ENCODE measurements at regions not wholly inside any gene's neighbourhood (a gene's known extent, or its start where the extent isn't known, plus 50 kb on each side); places are given as distances from the start of the nearest gene placed in this dataset.
A peak's percentile ranks its signal among the peaks of the same experiment; 100 is the strongest.

GRCh38 chr7:25399000-25399750, 170.9 kb upstream of the NPVF start:
- no peak for DNase-seq

DNA sequence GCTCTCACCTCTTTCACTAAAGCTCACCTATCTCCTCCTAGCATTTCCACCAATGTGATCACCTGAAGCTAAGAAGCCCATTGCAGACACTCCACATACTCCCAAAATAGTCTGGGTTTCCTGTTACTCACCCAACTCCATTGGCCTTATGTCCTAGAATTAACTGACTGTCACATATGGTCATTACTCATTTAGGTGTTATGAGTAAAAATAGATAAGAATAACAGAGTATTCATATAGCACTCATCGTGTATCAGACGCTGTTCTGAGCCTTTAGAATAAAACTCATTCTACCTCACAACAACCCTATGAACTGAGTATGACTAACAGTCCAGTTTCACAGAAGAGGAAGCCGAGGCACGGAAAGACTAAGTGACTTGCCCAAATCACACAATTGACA, 174.2 kb upstream of the NPVF start:
- DNase-seq, result no peak

DNA sequence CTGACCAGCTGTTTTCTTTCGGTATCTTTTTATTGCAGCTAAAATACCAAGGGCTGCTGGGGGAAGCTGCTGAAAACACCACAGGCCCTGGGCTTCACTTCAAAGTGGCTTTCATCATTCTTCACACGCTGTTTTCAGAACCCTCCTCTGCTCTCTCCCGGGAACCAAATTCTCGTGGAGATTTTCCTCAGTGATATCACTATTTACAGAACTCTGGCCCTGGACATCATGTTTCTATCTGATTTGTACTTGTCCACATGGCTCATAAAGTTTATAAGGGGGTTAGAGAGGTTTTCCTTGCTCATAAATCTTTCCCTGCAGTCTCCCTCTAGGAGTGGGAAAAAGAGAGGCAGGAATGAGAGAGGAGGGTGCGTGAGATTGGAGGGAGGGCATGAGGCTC, 177.4 kb upstream of the NPVF start:
- no peak for DNase-seq

DNA sequence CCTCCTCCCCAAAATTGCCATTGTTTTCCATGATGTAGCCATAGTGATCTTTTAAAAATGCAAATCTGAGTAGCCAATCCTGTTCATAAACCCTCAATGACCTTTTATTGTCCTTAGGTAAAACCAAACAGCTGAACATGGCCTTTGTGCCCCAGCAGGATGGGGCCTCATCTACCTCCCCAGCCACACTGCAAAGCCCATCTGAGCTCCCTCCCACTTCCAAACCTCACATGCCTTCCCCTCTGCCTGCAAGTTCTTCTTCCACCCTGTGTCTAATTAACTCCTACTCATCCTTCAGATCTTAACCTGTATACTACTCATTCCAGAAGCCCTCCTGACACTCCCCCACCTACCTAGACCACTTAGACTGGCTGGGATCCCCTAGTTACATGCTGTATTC, 178.8 kb upstream of the NPVF start:
- DNase-seq, result no peak

DNA sequence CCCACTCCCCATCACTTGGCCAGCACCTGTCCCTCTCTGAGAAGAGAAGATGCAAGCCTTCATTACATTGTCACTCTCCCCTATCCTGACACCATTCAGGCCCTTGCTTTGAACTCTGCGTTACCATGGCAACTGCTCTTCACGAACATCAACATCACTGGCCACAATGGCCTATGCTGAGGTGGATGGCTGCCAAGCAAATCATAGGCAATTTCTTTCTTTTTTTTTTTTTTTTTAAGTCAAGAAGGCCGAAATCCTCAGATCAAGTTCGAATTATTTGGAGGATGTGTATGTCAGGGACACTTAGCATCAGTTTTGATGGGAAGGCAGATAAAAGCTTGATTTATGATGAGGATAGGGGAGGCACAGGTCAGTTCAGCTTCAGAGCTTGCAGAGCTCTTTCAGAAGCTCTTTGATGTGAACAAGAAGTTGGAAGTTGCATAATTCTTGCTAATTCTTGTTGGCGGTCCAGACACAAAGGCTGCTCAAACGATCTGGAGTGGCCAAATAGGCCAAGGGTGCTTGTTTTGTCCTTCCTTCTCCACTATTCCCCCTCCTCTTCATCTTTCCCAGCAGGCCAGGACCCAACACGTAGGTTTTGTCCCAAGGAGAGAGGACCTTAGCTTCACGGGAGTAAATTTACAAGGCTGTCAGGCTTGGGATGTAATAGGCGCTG, 179.9 kb upstream of the NPVF start:
- DNase-seq, result no peak

GRCh38 chr7:25408876-25409275, 180.6 kb upstream of the NPVF start:
- no peak for DNase-seq

- DNase-seq, result no peak
Observed at GRCh38 chr7:25409897-25410636, 181.8 kb upstream of the NPVF start.

GRCh38 chr7:25420771-25421170, 192.5 kb upstream of the NPVF start:
- no peak for DNase-seq

DNA sequence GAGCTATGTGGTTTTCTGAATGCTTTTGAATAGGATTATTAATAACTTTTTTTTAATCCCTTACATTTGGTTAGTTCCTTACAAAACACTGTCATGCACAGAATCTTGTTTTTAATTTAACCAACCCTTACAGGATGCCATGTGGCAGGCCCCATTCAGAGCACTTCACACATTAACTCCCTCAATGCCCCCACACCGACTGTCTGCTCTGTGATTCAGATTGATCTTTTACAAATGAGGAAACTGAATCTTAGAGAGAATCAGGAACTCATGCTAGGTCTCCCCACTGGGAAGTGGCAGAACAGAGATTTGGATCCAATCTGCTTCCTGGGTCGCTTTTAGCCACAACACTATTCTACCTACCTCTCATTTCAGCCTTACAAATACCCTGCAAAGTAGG, 195.8 kb upstream of the NPVF start:
- no peak for DNase-seq

GRCh38 chr7:25424855-25425254, 196.6 kb upstream of the NPVF start:
- DNase-seq, result no peak

GRCh38 chr7:25427721-25428120, 199.4 kb upstream of the NPVF start:
- peak; percentile 39 for DNase-seq

GRCh38 chr7:25429731-25430130, 201.4 kb upstream of the NPVF start:
- DNase-seq, result no peak

GRCh38 chr7:25430200-25430931, 202.1 kb upstream of the NPVF start:
- DNase-seq, result no peak

DNA sequence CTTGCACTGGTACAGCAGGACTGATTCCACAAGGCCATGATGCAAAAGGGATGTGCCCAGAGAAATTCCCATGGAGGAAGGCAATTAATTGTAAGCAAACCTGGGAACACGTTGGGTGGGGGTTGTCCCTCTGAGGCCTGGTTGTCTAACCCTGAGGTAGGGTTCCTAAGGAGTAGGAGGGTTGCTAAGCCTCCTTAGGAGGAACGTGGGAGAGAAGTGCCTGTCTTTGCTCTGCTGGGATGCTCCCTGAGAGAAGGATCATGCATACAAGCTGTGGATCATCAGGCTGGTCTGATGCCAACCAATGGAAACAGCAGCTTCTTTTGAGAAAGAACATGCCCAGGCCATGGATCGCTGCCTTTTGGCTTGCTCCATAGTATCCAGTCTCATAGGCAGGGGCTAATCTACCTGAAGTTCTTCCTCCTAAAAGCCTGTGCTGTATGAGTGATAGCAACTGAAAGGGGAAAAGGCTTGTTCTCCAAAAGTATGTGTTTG, 203.7 kb upstream of the NPVF start:
- DNase-seq, result no peak

GRCh38 chr7:25432807-25433206, 204.5 kb upstream of the NPVF start:
- DNase-seq, result no peak

GRCh38 chr7:25436413-25436812, 208.1 kb upstream of the NPVF start:
- DNase-seq, result no peak

DNA sequence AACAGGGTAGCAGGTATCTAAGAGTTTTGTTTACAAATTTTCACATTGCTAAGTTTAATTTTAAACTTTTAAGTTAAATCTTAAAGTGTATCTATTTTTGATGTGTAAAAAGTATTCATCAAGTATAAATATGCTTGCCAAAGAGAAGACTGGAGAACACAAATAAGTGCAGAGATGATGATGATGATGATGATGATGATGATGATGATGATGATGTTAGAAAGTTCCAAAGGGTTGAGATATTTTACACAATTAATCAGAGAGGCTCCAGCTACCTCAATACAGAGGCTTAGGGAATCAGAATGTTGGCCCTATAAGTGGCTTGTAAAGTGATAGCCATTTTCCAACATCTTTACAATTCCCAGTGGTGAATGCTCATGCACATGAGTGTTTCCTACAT, 209.0 kb upstream of the NPVF start:
- DNase-seq, result no peak

- DNase-seq, result no peak
Observed at GRCh38 chr7:25444991-25445390, 216.7 kb upstream of the NPVF start.

GRCh38 chr7:25448301-25448700, 220.0 kb upstream of the NPVF start:
- DNase-seq, result no peak

DNA sequence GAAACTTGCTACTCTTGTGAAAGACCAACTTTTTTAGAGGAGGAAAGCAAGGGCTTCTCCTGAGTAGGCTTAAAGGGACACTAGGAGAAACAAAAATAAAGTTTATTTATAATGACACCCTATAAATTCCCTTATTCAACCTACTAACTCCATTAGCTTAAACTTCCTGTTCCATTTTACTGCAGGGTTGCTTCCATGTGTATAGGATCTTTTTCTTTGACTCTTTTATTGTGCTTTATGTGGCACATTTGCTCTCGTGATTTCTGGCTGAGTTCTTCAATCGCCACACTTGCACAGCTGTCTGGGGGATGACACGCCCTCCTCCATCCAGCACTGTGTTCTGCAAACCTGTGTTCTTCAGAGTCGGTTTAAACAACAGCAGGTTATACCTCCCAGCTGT, 225.7 kb upstream of the NPVF start:
- no peak for DNase-seq

DNA sequence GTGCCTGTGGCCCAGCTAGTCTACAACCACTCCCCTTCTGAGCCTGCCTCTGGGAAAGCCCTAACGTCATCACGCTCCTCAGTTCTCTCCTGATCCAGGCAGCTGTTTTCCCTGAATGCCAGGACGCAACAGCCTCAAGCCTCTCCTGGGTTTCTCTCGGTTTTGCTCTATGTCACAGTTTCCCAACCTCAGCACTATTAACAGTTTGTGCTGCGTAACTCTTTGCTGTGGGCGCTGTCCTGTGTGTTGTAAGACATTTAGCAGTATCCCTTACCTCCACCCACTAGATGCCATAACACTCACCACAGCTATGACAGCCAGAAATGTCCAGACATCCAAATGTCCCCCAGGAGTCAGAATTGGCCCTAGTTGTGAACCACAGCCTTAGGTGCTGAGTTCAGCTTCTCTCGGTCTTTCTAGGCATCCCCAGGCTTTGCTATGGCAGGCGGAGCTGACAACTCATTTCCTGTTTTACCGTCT, 226.3 kb upstream of the NPVF start:
- no peak for DNase-seq

DNA sequence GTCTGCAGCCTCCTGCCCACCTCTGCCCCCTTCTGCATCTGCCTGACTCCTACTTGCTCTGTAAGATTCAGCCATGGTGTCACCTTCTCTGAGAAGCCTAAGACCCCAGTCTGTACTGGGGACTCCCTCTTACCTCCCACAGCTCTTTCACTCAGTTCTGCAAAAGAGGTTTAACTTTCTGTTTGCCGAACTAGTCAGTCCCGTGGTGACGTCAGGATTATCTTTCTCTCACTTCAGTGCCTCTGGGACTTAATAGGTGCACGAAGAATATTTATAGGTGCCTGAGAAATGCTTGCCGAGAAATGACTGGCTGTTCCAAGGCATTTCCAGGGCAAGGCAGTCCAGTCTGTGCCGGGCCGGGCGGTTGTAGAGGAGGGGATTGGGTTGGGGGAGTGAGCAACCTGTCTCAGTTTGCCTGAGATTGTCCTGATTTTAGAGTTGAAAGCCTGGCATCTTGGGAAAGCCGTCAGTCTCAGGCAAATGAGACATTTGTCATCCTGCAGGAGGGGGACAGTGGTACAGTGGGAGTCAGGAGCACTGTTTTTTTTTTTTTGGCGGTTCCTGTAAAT, 227.5 kb upstream of the NPVF start:
- no peak for DNase-seq
